Medulla oblongata (tissue), 1 donor: ENCODE measurements at regions not wholly inside any gene's neighbourhood (a gene's known extent, or its start where the extent isn't known, plus 50 kb on each side); places are given as distances from the start of the nearest gene placed in this dataset.

Source experiments
- DNase-seq: peaks from one replicate; pipeline ENCODE4 v3.0.0-alpha.2; 2015; ENCODE audit errors: extremely low spot score

- DNase-seq = no peak
Measured at GRCh38 chr13:67283637-67284036, 53.5 kb upstream of the PCDH9 start.

GRCh38 chr13:67281466-67281865, 51.3 kb upstream of the PCDH9 start:
- no peak for DNase-seq
